ENCODE measurements at regions not wholly inside any gene's neighbourhood (a gene's known extent, or its start where the extent isn't known, plus 50 kb on each side); places are given as distances from the start of the nearest gene placed in this dataset.
A peak's percentile ranks its signal among the peaks of the same experiment; 100 is the strongest.
"Not testable (repeated sequence)": the region's sequence is repeated elsewhere in the genome, so short reads cannot be mapped to it uniquely, and the experiment has no call there.

DNA sequence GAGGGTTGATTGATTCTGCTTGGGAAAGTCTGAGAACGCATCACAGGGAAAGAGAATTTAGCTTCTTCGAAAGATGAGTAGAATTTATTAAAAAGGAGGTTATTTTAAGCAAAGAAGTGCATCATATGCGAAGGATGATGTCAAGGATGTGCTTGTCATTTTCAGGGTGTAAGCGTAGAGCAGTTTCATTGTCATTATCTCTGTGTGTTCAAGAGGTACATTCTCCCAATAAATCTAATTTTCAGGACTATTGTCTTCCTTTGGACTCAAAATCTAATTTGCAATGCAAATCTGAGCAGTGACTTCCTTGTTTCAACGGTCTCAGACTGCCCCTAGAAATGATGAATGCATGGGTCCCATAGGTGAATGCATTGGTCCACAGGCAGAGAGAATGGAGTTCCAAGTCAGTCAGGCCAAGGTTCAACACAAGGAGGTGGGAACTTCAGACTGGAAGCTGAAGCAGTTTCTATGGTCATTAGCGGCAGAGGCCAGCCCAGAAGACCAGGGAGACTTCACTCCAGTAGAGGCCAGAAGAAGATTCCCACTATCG lies 99.8 kb downstream of the CDC42EP3 start:
- no peak for DNase-seq

DNA sequence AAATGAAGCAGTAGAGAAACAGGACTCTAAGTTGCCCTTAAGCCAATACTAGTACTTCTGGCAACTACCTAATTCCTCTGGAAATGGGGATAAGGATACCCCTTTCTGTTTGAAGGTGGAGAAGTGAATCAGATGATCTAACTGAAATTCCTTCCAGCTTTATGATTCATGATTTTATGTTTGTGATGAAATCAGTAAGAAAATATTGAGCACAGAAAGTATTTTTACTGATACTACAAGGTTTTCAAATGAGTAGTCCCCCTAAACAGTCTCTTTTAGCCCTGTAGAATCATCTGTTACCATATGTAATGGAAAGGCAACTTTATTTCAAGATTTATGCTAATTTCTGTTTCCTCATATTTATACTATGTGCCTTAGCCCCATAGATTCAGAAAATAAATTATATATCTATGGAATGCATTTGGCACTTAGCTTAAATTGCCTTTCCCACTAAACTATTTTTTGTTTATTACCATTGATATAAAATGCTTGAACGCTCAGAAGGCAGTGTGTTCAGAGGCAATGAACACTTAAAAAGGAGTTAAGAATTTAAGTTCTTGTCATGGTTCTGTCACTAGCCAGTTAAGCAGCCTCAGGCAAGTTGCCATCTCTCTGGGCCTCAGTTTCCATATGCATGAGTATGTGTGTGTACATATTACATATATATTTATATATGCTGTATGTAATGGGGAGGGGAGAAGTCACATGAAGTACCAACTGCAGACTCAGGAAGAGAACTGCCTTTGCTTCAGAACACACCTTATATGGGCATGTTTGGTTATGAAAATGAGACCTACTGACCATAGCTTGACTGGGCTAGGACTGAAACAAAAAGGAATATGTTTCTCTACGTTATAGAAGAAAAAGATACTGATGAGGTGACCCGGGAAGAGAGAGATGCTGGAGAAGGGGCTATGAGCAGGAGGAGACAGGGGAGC lies 97.7 kb downstream of the CDC42EP3 start:
- DNase-seq: no peak

DNA sequence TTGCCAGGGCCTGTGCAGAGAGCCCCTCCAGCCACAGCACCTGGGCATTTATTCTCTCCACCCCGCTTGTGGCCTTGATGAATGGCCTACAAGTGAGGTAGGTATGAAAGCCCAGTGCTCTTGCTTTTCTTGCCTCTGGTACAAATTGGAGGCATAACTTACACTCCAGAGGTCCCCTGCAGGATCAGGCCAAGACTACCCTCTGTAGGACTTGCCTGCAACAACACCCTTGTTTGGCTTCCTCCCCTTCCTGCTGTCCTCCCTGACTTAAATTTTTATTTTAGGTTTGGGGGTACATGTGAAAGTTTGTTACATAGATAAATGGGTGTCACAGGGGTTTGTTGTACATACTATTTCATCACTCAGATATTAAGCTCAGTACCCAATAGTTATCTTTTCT lies 95.7 kb downstream of the CDC42EP3 start:
- DNase-seq: no peak

DNA sequence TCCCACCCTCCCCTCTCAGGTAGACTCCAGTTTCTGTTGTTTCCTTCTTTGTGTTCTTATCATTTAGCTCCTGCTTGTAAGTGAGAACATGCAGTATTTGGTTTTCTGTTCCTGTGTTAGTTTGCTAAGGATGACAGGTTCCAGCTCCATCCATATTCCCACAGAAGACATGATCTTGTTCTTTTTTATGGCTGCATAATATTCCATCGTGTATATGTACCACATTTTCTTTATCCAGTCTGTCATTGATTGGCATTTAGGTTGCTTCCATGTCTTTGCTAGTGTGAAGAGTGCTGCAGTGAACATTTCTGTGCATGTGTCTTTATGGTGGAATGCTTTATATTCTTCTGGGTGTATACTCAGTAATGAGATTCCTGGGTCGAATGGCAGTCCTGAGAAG lies 95.2 kb downstream of the CDC42EP3 start:
- DNase-seq: not testable (repeated sequence)

DNA sequence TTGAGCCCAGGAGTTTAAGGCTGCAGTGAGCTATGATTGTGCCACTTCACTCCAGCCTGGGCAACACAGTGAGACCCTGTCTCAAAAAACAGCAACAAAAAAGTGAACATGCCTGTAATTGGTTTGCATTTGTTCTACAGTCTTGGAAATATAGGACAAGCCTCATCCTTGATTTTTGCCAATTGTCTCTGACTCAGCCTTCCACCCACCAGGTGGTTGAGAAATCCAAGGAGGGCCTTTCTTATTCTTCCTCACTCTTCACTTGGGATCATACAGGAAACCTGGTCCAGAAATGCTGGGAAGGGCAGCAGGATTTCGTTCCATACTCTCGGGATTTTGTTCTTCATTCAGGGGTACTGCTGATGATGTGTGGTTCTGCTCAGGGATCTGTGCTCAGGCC lies 94.6 kb downstream of the CDC42EP3 start:
- no peak for DNase-seq

DNA sequence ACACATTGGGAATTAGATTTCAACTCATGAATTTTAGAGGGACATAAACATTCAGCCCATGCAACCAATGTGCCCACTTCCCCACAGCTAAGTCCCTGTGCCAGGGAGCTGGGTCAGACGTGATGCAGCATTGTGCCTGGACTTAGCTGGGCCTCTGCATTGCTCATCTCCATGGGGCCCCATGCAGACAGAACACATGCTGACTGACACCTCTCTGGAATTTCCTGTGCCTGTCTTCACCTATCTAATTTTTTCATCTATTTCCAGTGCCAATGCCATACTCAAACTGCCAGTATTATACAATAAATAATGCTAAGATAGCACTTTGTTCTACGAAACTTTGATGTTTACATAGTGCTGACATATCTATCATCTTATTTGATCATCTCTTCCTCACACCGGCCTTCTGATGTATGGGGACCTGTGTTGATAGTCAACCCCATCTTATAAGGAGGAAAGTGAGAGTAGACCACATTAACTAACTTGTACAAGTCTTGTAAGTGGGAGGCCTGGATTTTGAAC lies 92.2 kb downstream of the CDC42EP3 start:
- no peak for DNase-seq

DNA sequence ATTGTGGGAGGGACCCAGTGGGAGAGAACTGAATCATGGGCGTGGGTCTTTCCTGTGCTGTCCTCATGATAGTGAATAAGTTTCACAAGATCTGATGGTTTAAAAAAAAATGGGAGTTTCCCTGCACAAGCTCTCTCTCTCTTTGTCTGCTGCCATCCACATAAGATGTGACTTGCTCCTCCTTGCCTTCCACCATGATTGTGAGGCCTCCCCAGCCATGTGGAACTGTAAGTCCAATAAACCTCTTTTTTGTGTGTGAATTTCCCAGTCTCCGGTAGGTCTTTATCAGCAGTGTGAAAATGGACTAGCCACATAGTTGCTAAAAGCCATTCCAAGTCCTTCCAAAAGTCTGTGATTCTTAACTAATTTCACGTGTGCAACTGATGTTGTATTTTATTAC lies 91.5 kb downstream of the CDC42EP3 start:
- not testable (repeated sequence) for DNase-seq

DNA sequence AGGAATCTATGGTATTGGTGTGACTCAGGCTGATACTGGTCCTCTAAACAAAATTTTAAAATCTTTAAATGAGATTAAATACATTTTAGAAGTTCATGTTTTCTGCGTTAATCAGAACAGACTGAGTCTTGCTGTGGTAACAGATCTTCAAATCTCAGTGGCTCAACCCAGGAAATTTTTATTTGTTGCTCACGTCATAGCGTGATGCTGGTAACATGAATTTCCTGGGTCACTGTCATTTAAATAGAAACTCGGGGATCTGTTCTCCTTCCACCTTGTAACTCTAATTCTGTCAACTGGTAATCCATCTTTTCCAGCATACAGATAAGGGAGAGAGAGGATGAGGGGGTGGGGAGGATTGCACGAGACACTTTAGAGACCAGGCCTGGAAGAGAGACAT lies 90.0 kb downstream of the CDC42EP3 start:
- DNase-seq: no peak

DNA sequence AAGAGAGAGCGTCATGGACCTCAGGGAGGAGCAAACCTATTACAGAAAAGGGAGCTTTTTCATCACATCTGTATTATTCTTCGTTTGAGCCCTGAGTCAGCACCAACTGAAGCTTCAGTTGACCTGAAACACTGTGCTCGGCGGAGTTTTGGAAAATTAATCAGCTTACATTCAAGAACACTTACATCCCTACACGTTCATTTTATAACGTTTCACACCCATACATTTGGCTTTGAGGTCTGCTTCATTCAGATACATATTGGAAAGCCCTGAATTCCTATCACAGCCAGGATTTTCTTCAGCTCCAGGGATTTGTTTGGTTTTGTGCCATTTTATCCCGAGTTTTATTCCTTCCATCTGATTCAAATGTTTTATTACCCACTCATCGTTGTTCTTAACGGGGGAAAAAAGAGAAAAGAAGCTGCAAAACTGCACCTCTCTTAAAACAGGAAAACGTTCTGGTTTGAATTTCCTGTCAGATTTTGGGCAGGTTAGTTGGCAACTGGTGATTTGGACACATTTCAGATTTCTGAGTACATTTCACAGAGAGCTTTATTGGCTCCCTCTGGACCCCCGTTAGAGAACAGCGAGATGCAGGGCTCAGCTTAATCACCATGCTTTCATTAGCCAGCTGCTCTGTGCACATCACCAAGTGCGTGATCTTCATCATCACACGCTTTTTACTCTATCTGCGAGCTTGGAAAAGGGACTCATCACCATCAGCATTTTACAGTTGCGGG lies 88.8 kb downstream of the CDC42EP3 start:
- DNase-seq: peak; percentile 2

DNA sequence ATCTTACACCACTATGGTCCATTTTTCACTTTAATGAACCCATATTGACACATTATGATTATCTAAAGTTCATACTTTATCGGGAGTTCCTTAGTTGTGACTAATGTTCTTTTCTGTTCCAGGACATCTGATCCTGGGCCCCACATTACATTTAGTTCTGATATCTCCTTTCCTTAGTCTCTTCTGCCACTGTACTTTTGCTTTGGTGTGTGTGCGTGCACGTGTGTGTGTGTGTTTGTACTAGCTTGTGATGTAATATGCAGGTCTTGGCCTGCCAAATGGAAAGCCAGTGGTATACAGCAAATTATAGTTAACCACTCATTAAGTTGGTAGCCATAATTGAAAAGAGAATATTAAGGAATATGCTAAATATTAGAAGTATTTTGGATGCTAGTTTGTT lies 88.0 kb downstream of the CDC42EP3 start:
- no peak for DNase-seq

DNA sequence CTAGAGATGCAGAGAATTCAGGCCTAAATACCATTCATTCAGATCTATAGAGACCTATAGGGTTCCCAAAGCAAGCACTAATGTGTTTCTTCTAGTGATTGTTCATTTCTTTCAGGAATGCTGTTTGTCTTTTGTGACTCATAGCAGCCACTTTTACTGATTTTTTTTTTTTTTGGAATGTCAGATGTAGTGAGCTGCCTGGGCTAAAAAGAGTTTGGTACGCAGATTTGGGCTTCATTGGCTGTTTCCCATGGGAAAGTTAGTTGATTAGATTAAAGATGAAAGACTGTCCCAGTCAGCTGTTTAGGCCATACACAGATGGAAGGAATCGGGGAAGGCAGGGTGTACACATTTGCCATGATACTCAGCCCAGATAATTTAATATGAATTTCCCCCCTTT lies 87.6 kb downstream of the CDC42EP3 start:
- no peak for DNase-seq

DNA sequence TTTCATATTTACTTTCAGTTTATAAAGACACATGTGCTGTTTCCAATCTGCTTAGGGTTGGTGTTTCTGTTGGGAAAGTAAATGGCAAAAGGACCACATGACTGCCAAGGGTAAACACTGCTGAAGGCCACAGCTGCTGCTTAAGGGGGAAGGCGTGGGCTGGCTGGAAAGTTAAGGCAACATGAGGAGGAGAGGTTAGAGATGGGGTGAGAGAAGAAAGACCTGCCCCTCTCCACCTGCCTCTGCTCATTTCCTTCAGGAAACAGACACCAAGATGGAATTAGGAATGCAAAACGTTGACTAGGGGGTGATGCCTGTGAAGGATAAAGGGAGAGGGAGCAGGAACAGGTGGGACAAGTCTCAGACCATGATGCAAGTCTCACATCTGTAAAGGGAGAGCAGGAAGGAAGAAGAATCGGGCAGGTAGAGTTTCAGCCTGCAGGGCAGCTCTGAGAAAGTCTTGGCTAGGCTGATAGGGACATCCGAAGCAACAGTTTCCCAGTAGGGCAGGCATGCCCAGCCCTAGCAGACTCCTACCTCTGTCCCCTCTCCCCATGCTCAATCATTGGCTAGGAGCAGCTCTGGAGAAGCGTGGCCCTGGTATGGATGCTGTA lies 86.0 kb downstream of the CDC42EP3 start:
- no peak for DNase-seq

DNA sequence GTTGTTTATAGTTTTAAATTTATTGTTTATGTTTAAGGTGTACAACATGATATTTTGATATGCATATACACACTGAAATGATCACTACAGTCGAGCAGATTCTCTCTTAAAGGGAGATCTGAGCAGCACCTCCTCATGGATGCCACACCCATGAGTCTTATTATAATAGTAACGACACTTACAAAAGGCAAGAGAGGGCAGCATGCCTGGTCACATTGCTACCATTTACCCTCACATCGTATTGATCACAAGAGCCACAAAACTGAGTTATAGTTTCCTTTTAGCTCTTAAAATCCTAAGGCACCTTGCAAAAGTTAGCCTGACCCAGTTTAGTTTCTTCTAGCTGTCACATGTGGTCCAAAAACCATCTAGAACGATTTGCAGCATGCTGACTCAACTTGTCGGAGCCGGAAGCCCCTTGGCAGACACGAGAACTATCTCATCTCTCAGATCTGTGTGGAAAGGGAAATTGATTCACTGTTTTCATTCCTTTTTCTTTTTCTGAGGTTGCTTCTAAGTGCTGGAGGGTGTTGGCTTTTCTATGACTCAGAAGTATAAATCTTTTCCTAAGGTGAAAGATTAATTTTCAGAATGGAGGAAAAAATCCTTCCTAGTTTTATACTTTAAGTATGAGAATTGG lies 85.3 kb downstream of the CDC42EP3 start:
- DNase-seq: no peak

DNA sequence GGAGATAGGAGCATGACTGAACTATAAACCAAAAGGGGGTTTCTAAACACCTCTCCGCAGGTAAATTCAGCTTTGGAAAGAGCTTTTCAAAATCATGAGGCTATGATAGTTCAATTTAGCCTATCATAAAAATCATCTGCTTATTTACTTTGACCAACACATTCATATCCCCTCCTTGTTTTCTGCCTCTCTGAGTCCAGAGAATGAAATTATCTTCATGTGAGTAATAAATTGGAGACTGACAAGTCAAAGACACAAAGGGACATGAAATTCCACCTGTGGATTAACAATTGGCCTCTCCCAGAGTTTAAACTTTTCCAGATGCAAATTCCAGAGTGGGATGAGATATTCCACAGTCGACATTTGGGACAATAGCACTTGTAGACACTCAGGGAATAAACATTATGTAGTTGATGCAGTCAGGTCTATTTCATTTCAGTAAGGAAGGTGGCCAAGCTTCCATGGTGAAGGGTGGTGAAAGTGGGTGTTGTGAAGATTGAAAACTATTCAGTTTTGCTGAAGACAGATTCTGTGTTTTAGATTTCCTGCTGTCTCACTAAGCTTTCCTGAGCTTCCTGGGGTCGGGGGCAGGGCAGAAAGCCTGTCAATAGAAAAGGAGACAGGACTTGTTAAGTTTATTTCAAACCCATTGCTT lies 84.7 kb downstream of the CDC42EP3 start:
- no peak for DNase-seq

DNA sequence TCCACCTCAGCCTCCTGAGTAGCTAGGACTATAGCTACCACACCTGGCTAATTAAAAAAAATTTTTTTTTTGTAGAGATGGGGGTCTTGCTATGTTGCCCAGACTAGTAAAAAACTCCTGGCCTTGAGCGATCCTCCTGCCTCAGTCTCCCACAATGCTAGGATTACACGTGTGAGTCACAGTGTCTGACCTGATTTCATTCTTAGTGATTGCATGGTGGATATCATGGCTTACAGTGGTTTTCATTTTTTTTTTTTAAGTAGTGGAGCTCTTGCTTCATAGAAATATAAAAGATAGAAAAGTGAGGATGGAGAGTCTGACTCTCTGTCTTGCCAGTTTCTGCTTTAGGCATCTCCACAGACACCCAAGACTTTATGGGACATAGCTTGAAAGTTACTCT lies 83.6 kb downstream of the CDC42EP3 start:
- no peak for DNase-seq

DNA sequence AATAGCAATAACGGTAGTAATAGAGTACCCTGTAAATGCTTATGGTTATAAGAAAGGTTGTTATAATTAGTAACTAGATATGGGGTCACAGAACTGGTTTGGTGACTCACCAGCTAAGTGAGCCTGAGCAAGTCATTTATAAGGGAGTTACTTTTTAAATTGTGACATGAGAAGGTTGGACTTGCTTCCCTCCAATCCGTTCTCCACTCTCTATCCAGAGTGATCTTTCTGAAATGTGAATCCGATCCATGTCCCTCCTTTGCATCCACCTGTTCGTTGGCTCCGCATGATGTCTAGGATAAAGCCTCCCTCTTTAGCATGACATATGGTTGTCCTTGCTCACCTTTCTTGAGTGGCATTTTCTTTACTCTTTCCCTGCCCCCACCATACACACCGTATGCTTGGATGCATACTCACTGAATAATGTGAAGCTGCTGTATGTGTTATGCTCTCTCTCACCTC lies 83.1 kb downstream of the CDC42EP3 start:
- DNase-seq: peak; percentile 81

DNA sequence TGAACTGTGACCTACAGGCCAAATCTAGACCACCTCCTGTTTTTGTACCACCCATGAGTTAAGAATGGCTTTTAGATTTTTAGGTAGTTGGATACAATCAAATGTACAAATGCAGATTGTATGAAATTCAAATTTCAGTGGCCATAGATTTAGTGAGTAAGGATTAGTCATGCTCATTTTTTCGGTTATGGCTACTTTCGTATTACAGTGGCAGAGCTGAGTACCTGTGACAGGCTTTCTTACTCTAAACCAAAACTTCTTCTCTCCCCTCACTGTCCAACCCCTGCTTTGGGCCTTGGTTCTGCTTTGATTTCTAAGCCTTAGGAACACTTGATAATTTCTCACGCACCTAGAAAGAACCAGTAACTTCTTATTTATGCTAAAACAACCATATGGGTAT lies 82.1 kb downstream of the CDC42EP3 start:
- no peak for DNase-seq

DNA sequence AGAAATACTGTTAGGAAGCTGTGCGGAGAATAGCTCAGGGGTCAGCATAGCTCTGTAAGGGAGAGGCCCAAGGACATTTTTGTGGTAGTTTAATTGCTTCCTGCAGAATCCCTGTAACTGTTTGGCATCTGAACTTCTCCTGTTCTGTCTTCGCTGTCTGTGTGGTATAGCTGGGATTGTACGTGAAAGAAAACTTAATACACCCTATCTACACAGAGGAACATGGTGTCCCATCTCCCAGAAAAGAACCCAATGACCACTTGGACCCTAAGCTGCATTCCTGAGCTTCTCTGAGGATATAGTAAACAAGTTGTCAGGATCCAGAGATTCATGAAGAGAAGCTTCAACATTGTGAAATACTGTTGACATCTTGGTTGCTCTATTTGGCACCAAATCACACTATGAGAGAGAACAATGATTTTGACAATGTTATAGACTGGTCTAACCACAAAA lies 81.3 kb downstream of the CDC42EP3 start:
- DNase-seq: no peak

Data from NCI-H524 treated with DMSO at 0.1 percent for 48 hours (cell line).